Neural crest cell (in vitro differentiated cells): ENCODE measurements at regions not wholly inside any gene's neighbourhood (a gene's known extent, or its start where the extent isn't known, plus 50 kb on each side); places are given as distances from the start of the nearest gene placed in this dataset.

Experiments used
- DNase-seq: peaks from one replicate; pipeline ENCODE4 v3.0.0; 2021; ENCODE audit warnings: low read depth, mixed read lengths, low spot score
- H3K27ac Mint-ChIP-seq: one replicate; pipeline ENCODE4 v1.8.0; 2021; ENCODE audit warnings: mild to moderate bottlenecking, mixed read lengths; ENCODE audit not compliant: unreplicated experiment
- H3K27me3 Mint-ChIP-seq: 2 replicates; pipeline ENCODE4 v1.8.0; 2021; ENCODE audit warnings: low read depth, mild to moderate bottlenecking, mixed read lengths
- H3K36me3 Mint-ChIP-seq: 2 replicates; pipeline ENCODE4 v1.8.0; 2021; ENCODE audit warnings: low read depth, mild to moderate bottlenecking, mixed read lengths
- H3K4me1 Mint-ChIP-seq: 2 replicates; pipeline ENCODE4 v1.8.0; 2021; ENCODE audit warnings: mixed read lengths
- H3K4me3 Mint-ChIP-seq: one replicate; pipeline ENCODE4 v1.8.0; 2021; ENCODE audit warnings: mild to moderate bottlenecking, mixed read lengths
- H3K9me3 Mint-ChIP-seq: 2 replicates; pipeline ENCODE4 v1.8.0; 2021; ENCODE audit warnings: mixed read lengths
- CTCF ChIP-seq: fragments of 200-600 bp; sonication (generic); conservative IDR thresholded peaks from 2 replicates; pipeline ENCODE4 v1.5.0; 2021; ENCODE audit warnings: antibody characterized with exemption, mild to moderate bottlenecking

GRCh38 chr7:45972629-45973312 is 51.7 kb upstream of the IGFBP3 start:
- Mint-ChIP-seq H3K27me3 (peaks cover 41% of the 10 kb centered on the region), H3K4me3 (no peak overlapping the region), H3K9me3 (no peaks in the 10 kb centered on the region), H3K27ac (no peak overlapping the region), H3K36me3 (no peaks in the 10 kb centered on the region), H3K4me1 (peaks cover 24% of the 10 kb centered on the region)
- no peak for DNase-seq
- TF ChIP-seq CTCF: no peak

- no peak for TF ChIP-seq CTCF
- H3K27ac Mint-ChIP-seq: peak overlapping the region; percentile 83
Observed at GRCh38 chr7:45971661-45972175, 50.6 kb upstream of the IGFBP3 start.

GRCh38 chr7:45971171-45971570 is 50.1 kb upstream of the IGFBP3 start:
- Mint-ChIP-seq H3K27ac (no peak overlapping the region), H3K4me1 (peaks cover 20% of the 10 kb centered on the region), H3K9me3 (no peaks in the 10 kb centered on the region), H3K4me3 (no peak overlapping the region), H3K36me3 (no peaks in the 10 kb centered on the region), H3K27me3 (peaks cover 46% of the 10 kb centered on the region)
- TF ChIP-seq CTCF: no peak
- no peak for DNase-seq

More at GRCh38 chr7:45971661-45972175, 50.6 kb upstream of the IGFBP3 start:
- H3K9me3 Mint-ChIP-seq: no peaks in the 10 kb centered on the region
- peaks cover 20% of the 10 kb centered on the region for H3K4me1 Mint-ChIP-seq
- H3K4me3 Mint-ChIP-seq: no peak overlapping the region
- no peak for DNase-seq
- peaks cover 44% of the 10 kb centered on the region for H3K27me3 Mint-ChIP-seq
- H3K36me3 Mint-ChIP-seq: no peaks in the 10 kb centered on the region
